Mesothelial cell of epicardium (in vitro differentiated cells): ENCODE measurements at regions not wholly inside any gene's neighbourhood (a gene's known extent, or its start where the extent isn't known, plus 50 kb on each side); places are given as distances from the start of the nearest gene placed in this dataset.
A peak's percentile ranks its signal among the peaks of the same experiment; 100 is the strongest.

Source experiments
- DNase-seq, 2 experiments: peaks; one replicate each; pipeline ENCODE4 v3.0.0; 2021; ENCODE audit warnings: low spot score in 2 of 2; ENCODE audit not compliant: unreplicated experiment in 2 of 2
- H3K27ac Mint-ChIP-seq: 2 replicates; pipeline ENCODE4 v1.8.0; 2021; ENCODE audit warnings: mixed read lengths
- H3K27me3 Mint-ChIP-seq: 2 replicates; pipeline ENCODE4 v1.8.0; 2021; ENCODE audit warnings: low read depth, mixed read lengths
- H3K36me3 Mint-ChIP-seq: 2 replicates; pipeline ENCODE4 v1.8.0; 2021; ENCODE audit warnings: mixed read lengths
- H3K4me1 Mint-ChIP-seq: 2 replicates; pipeline ENCODE4 v1.8.0; 2021; ENCODE audit warnings: mixed read lengths
- H3K4me3 Mint-ChIP-seq: 2 replicates; pipeline ENCODE4 v1.8.0; 2021; ENCODE audit warnings: mild to moderate bottlenecking, moderate library complexity, mixed read lengths
- H3K9me3 Mint-ChIP-seq: 2 replicates; pipeline ENCODE4 v1.8.0; 2021; ENCODE audit warnings: mixed read lengths
- TF ChIP-seq, protein P1 (sequence below): fragments of 200-600 bp; sonication (generic); IDR thresholded peaks from one replicate; pipeline ENCODE4 v1.5.0; 2021; ENCODE audit warnings: antibody characterized with exemption; ENCODE audit not compliant: unreplicated experiment

DNA sequence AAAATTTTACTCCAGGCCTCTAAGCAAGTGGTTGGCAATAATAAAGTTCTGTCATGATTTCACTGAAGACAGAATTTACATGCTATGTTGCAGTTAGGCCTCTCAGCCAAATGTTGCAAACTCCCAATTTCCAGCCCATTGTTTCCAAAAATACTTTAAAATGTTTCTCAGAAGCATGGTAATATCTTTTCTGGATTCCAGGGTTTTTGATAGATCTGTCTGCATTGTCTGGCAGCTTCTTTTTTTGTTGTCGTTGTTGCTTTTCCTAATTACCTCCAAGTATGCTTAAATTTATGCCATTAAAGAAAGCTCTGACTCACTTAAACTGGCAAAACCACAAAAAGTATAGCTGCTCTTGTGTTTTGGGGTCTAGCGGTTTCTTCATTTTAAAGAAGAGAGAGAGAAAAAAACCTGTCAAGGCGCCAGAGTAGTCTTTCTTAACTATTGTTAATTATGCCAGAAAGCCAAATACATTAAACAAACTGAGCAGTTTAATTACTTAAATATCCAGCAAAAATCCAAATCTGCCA lies 97.0 kb downstream of the AGTR2 start:
- Mint-ChIP-seq H3K36me3 (peaks cover 2% of the 10 kb centered on the region), H3K4me1 (peaks cover 12% of the 10 kb centered on the region), H3K4me3 (no peak overlapping the region), H3K9me3 (peaks cover 21% of the 10 kb centered on the region), H3K27me3 (no peaks in the 10 kb centered on the region), H3K27ac (no peak overlapping the region)
- no peak for DNase-seq
- TF ChIP-seq, protein P1, sequence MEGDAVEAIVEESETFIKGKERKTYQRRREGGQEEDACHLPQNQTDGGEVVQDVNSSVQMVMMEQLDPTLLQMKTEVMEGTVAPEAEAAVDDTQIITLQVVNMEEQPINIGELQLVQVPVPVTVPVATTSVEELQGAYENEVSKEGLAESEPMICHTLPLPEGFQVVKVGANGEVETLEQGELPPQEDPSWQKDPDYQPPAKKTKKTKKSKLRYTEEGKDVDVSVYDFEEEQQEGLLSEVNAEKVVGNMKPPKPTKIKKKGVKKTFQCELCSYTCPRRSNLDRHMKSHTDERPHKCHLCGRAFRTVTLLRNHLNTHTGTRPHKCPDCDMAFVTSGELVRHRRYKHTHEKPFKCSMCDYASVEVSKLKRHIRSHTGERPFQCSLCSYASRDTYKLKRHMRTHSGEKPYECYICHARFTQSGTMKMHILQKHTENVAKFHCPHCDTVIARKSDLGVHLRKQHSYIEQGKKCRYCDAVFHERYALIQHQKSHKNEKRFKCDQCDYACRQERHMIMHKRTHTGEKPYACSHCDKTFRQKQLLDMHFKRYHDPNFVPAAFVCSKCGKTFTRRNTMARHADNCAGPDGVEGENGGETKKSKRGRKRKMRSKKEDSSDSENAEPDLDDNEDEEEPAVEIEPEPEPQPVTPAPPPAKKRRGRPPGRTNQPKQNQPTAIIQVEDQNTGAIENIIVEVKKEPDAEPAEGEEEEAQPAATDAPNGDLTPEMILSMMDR: no peak

DNA sequence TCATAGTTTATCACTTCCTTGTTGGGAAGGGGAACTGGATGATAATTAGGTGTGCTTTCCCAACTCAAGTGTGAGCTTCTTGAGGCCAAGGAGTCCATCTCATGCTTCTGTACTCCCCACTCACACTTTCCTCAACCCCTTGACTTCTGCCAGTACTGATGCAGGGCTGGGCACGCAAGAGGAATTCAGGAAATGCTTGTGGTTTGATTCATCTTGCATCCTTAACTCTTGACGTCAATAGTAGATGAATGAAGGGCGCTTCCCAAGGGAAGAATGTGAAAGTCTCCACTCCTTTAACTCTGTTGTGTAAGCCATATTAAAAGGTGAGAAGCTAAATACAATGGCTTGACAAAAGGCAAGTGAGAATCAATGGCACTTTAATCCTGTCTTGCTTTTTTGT lies 101.8 kb downstream of the AGTR2 start:
- Mint-ChIP-seq H3K27ac (peak overlapping the region; percentile 3), H3K4me1 (peaks cover 32% of the 10 kb centered on the region), H3K27me3 (no peaks in the 10 kb centered on the region), H3K9me3 (peaks cover 17% of the 10 kb centered on the region), H3K4me3 (no peak overlapping the region), H3K36me3 (no peaks in the 10 kb centered on the region)
- TF ChIP-seq, protein P1: no peak
- no peak for DNase-seq

DNA sequence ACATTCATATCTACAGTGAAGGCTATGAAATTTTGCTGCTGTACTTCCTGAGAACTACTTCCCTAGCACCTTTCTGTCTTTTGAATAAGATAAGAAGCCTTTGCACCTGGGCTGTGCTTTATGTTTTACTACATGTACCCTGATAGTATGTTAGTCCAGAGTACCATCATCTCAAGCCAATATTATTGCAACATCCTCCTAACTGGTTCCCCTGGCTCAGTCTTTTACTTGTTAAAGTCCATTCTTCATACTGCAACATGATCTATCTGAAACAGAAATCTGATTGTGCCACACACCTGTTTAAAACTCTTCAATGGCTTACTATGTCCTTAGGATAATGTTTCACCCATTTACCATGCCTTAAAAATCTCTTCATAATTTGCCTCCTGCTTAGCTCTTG lies 102.3 kb downstream of the AGTR2 start:
- Mint-ChIP-seq H3K27me3 (no peaks in the 10 kb centered on the region), H3K36me3 (no peaks in the 10 kb centered on the region), H3K9me3 (peaks cover 17% of the 10 kb centered on the region), H3K27ac (no peak overlapping the region), H3K4me3 (no peak overlapping the region), H3K4me1 (peaks cover 34% of the 10 kb centered on the region)
- TF ChIP-seq, protein P1: no peak
- DNase-seq: no peak

DNA sequence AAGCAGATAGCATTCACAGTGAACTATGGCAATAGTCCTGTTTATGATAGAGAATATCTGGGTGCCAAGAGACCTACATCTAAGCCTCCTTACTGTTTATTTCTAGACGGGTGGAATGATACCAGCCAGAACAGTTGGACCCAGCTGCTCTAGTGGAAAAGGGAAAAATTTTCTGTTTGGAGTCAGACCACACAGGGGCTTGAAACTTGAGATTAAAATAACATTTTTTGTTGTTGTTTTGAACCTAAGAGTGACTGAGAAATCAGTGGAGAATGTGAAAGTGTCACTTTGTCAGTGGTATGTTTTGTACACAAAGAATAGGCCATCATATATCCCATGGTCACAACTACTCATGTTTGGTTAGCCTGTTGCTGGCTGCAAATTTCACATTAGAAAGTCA lies 105.7 kb downstream of the AGTR2 start:
- DNase-seq: no peak
- no peak overlapping the region for H3K27ac Mint-ChIP-seq
- TF ChIP-seq, protein P1: no peak
- no peaks in the 10 kb centered on the region for H3K27me3 Mint-ChIP-seq
- peaks cover 42% of the 10 kb centered on the region for H3K4me1 Mint-ChIP-seq
- H3K9me3 Mint-ChIP-seq: peaks cover 8% of the 10 kb centered on the region
- H3K4me3 Mint-ChIP-seq: no peak overlapping the region
- no peaks in the 10 kb centered on the region for H3K36me3 Mint-ChIP-seq

DNA sequence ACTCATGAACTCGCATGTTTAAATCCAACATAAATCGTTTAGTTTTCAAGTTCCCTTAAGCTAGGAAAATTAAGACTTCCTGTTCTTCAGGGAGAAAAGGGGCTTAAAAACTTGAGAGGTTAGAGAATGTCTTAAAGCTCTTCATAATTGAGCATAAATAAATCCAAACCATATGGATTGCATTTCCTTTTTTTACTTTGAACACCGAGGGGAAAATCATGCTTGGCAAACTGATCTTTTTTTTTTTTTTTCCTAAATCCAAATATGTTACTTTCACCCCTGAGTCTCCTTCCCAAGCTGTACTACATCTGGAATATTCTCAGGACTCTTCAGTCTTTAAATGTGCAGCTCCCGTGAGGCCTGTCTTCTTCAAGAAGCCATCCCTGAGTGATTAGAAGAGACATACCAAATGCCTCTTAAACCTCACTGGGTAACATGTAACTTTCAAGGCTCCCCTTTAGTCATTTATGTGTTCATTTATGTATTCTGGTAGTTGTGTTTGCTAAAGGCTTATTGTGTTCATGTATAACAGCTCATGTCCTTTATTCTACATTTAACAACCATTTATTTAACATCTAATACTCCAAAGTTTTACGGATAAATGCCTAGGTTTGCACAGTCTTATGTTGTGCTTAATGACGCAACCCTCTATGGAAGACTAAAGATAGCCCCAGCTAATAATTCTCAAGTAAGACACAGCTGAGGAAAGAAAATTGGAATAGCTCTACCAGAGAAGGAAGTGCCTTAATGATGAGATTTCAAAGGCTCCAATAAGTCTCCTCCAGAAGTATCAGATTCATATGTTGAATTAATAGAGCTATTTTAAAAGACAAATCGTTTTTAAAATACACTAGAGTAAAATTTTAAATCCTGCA lies 107.0 kb downstream of the AGTR2 start:
- H3K4me3 Mint-ChIP-seq: no peak overlapping the region
- H3K27me3 Mint-ChIP-seq: no peaks in the 10 kb centered on the region
- peaks cover 41% of the 10 kb centered on the region for H3K4me1 Mint-ChIP-seq
- DNase-seq: no peak
- no peaks in the 10 kb centered on the region for H3K36me3 Mint-ChIP-seq
- peak overlapping the region; percentile 83 for H3K27ac Mint-ChIP-seq
- TF ChIP-seq, protein P1: no peak
- H3K9me3 Mint-ChIP-seq: no peaks in the 10 kb centered on the region
